Kidney (tissue), 13 donors: ENCODE measurements at regions not wholly inside any gene's neighbourhood (a gene's known extent, or its start where the extent isn't known, plus 50 kb on each side); places are given as distances from the start of the nearest gene placed in this dataset.

Source experiments
- DNase-seq, 5 donors: peaks; one replicate each; pipeline ENCODE4 v3.0.0-alpha.2; 2013 to 2020
- FAIRE-seq: peaks from 2 replicates; lab custom pipeline; 2012; peaks lifted over from hg19 to GRCh38; lab: Jason Lieb, UNC
- H3K27ac ChIP-seq, 2 donors: one replicate each; pipeline ENCODE4 v1.7.0; 2013; ENCODE audit warnings: low read depth in 2 of 2, low read length in 2 of 2, inconsistent platforms in 1 of 2
- H3K27me3 ChIP-seq: one replicate; pipeline ENCODE4 v1.7.1; 2013; ENCODE audit warnings: low read length, inconsistent platforms; ENCODE audit not compliant: control insufficient read depth, insufficient read depth
- H3K36me3 ChIP-seq, 3 donors: one replicate each; pipeline versions ENCODE4 v1.7.0 to v1.7.1; 2013; ENCODE audit warnings: low read length in 3 of 3, control low read depth in 1 of 3, inconsistent platforms in 1 of 3; ENCODE audit not compliant: insufficient read depth in 3 of 3, control insufficient read depth in 2 of 3
- H3K4me1 ChIP-seq, 3 donors: one replicate each; pipeline versions ENCODE4 v1.7.0 to v1.7.1; 2013; ENCODE audit warnings: low read length in 3 of 3, inconsistent platforms in 1 of 3, low read depth in 1 of 3; ENCODE audit not compliant: control insufficient read depth in 2 of 3, insufficient read depth in 2 of 3
- H3K4me3 ChIP-seq, 3 donors: one replicate each; pipeline versions ENCODE4 v1.7.0 to v1.8.1; 2013; ENCODE audit warnings: low read length in 3 of 3, control low read depth in 1 of 3, inconsistent platforms in 1 of 3
- H3K9ac ChIP-seq, 3 donors: one replicate each; pipeline versions ENCODE4 v1.7.0 to v1.7.1; 2013; ENCODE audit warnings: low read length in 3 of 3, control low read depth in 1 of 3, inconsistent platforms in 1 of 3
- H3K9me3 ChIP-seq, 3 donors: one replicate each; pipeline versions ENCODE4 v1.7.0 to v1.7.1; 2013; ENCODE audit warnings: low read length in 3 of 3, control low read depth in 1 of 3, inconsistent platforms in 1 of 3; ENCODE audit not compliant: control insufficient read depth in 2 of 3, insufficient read depth in 1 of 3
- CTCF ChIP-seq: IDR thresholded peaks from 3 replicates; pipeline ENCODE4 v1.5.1; 2012; ENCODE audit warnings: mild to moderate bottlenecking, moderate library complexity, borderline replicate concordance; ENCODE audit not compliant: insufficient read depth; ENCODE audit errors: extremely low read depth
- intact Hi-C: fragments of 100-400 bp; cut with DNase I; formaldehyde crosslinking; loops from one replicate; pipeline ENCODE4 v1.11.1; 2022
- donor health status: control.
- donor health status: control.
- donor health status: control.
- donor health status: control.
- donor health status: control.
- donor health status: DM: yes; HTN: yes; CAD: no.
- donor health status: Normal renal cell carcinoma (clear cell type).

- Histone ChIP-seq H3K36me3 (no peaks in the 10 kb centered on the region), H3K4me1 (no peaks in the 10 kb centered on the region), H3K27ac (no peak overlapping the region), H3K9ac (no peak overlapping the region), H3K4me3 (no peak overlapping the region), H3K27me3 (no peaks in the 10 kb centered on the region), H3K9me3 (peaks cover 0 to 15% (median 2%) of the 10 kb centered on the region in 3 donors)
- no peak for TF ChIP-seq CTCF
- DNase-seq (no peak), FAIRE-seq (no peak)
- intact Hi-C loops = no loop called here
Measured at GRCh38 chr2:41502752-41503151, 545.1 kb upstream of the PKDCC start.

GRCh38 chr2:41504532-41504931 is 543.3 kb upstream of the PKDCC start:
- Histone ChIP-seq H3K9me3 (peaks cover 0 to 8% (median 2%) of the 10 kb centered on the region in 3 donors), H3K4me1 (no peaks in the 10 kb centered on the region), H3K27ac (no peak overlapping the region), H3K9ac (no peak overlapping the region), H3K36me3 (no peaks in the 10 kb centered on the region), H3K27me3 (no peaks in the 10 kb centered on the region), H3K4me3 (no peak overlapping the region)
- FAIRE-seq (no peak), DNase-seq (no peak)
- intact Hi-C loops = no loop called here
- TF ChIP-seq CTCF = no peak

GRCh38 chr2:41510108-41510507 is 537.7 kb upstream of the PKDCC start:
- TF ChIP-seq CTCF = no peak
- DNase-seq (peak in 1 of 5 donors; percentile 5), FAIRE-seq (no peak)
- Histone ChIP-seq H3K27ac (no peak overlapping the region), H3K36me3 (no peaks in the 10 kb centered on the region), H3K4me1 (no peaks in the 10 kb centered on the region), H3K9me3 (no peaks in the 10 kb centered on the region), H3K9ac (no peak overlapping the region), H3K27me3 (no peaks in the 10 kb centered on the region), H3K4me3 (no peak overlapping the region)
- intact Hi-C loops = no loop called here

- no peaks in the 10 kb centered on the region for H3K27me3 ChIP-seq
- no peak overlapping the region for H3K9ac ChIP-seq
- no peaks in the 10 kb centered on the region for H3K4me1 ChIP-seq
- DNase-seq (no peak), FAIRE-seq (no peak)
- H3K36me3 ChIP-seq = no peaks in the 10 kb centered on the region
- intact Hi-C loops = no loop called here
- no peak for TF ChIP-seq CTCF
- no peak overlapping the region for H3K27ac ChIP-seq
- no peak overlapping the region for H3K4me3 ChIP-seq
- no peaks in the 10 kb centered on the region for H3K9me3 ChIP-seq
Measured at GRCh38 chr2:41521211-41521610, 526.6 kb upstream of the PKDCC start.
